ENCODE measurements at regions not wholly inside any gene's neighbourhood (a gene's known extent, or its start where the extent isn't known, plus 50 kb on each side); places are given as distances from the start of the nearest gene placed in this dataset.

DNA sequence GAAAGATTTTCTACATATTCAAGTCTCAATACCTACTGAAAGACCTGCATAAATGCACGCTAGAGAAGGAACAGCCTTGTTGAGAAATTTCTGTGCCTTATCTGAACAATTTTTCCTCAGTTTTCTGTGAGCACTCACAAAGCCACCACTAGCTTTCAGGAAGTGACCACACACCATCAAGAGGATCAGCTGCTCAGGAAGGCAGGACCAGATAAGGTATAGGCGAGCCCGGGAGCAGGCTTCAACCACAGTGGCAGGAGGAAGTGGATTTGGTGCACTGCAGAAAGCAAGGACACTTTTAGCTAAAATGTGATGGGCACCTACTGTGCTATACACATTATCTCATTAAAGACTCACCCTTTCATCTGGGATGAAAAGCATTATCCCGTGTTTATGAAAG is 220.8 kb downstream of the RAB38 start:
- Histone ChIP-seq H3K27me3 (no peaks in the 10 kb centered on the region), H3K4me1 (no peaks in the 10 kb centered on the region), H3K36me3 (no peaks in the 10 kb centered on the region), H3K4me3 (no peak overlapping the region), H3K27ac (no peak overlapping the region), H3K9me3 (no peaks in the 10 kb centered on the region)
- TF ChIP-seq, protein P1, sequence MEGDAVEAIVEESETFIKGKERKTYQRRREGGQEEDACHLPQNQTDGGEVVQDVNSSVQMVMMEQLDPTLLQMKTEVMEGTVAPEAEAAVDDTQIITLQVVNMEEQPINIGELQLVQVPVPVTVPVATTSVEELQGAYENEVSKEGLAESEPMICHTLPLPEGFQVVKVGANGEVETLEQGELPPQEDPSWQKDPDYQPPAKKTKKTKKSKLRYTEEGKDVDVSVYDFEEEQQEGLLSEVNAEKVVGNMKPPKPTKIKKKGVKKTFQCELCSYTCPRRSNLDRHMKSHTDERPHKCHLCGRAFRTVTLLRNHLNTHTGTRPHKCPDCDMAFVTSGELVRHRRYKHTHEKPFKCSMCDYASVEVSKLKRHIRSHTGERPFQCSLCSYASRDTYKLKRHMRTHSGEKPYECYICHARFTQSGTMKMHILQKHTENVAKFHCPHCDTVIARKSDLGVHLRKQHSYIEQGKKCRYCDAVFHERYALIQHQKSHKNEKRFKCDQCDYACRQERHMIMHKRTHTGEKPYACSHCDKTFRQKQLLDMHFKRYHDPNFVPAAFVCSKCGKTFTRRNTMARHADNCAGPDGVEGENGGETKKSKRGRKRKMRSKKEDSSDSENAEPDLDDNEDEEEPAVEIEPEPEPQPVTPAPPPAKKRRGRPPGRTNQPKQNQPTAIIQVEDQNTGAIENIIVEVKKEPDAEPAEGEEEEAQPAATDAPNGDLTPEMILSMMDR (IDR thresholded peaks at IDR 0.05) = no peak
- TF ChIP-seq POLR2A (IDR thresholded peaks at IDR 0.05) = no peak
- DNase-seq = no peak

DNA sequence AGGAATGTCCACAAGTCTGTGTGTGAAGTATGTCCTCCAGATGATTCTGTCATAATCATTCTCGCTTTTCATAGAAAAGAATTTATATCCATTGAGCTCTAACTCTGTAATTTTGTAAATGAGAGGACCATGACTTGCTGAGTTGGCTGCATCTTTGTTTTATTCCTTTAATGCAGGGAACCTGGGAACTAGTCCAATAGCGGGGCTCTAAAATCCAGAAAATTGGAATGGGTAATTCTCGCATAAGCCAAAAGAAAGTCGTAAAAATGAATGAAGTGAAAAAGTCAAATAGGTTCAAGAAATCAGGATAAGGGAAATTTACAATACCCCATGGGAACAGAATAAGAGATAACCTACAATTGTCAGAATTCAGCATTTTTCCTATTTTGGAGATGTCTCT is 232.5 kb downstream of the RAB38 start:
- H3K9me3 ChIP-seq = no peaks in the 10 kb centered on the region
- no peak overlapping the region for H3K4me3 ChIP-seq
- no peak for TF ChIP-seq POLR2A (IDR thresholded peaks at IDR 0.05)
- TF ChIP-seq, protein P1 (IDR thresholded peaks at IDR 0.05) = no peak
- DNase-seq = no peak
- no peaks in the 10 kb centered on the region for H3K27me3 ChIP-seq
- no peaks in the 10 kb centered on the region for H3K36me3 ChIP-seq
- no peaks in the 10 kb centered on the region for H3K4me1 ChIP-seq
- no peak overlapping the region for H3K27ac ChIP-seq

DNA sequence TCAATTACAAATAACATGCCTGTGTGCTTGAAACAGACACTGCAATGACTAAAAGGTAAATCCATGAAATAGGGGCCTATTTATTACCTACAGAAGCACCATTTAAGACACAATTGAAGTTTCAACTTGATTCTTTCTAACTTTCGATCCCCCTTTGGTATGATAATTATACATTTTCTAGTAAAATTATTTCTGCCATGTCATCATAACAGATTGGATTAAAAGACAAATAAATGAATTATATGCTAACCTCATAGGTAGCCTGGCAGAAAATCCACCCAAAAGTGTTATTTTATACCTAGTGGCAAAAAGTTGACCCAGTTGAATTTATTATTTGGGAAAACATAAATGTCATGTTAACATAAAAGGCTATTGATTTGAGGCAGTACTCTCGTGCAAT is 241.1 kb downstream of the RAB38 start:
- DNase-seq = no peak
- TF ChIP-seq POLR2A (IDR thresholded peaks at IDR 0.05) = no peak
- TF ChIP-seq, protein P1 (IDR thresholded peaks at IDR 0.05) = no peak
- Histone ChIP-seq H3K9me3 (no peaks in the 10 kb centered on the region), H3K4me3 (no peak overlapping the region), H3K27me3 (no peaks in the 10 kb centered on the region), H3K36me3 (no peaks in the 10 kb centered on the region), H3K27ac (no peak overlapping the region), H3K4me1 (no peaks in the 10 kb centered on the region)

DNA sequence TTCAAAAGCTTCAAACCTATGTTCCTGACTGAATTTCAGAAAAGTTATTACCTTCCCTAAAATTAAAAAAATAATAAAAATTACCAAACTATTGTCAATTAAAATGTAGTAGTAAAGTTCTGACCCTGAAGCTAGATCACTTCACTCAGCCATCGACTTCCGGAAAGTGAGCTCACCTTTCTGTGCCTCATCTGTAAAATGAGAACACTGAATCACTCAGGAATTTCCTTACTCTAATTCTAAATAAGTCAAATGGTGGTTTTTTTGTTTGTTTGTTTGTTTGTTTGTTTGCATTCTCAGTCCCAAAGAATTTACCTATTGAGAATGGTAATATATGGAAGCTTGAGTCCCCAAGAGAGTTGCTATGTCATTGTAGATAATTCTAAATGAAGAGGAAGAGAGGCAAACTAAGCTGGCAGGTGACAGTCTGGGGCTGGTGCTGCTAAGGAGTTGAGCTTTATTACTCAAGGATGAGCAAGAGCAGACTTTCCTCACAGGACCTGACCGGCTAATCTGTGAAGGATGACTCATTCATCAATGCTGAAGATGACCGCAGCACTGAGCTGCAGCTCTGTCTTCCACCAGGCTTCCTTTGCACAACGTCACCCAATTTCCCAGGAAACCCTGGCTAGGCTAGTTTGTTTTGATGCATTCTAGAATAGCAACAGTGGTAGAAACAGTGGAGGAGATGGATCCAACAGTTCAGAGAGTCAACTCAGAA is 248.8 kb downstream of the RAB38 start:
- H3K4me1 ChIP-seq = no peaks in the 10 kb centered on the region
- H3K27ac ChIP-seq = no peak overlapping the region
- DNase-seq = no peak
- no peaks in the 10 kb centered on the region for H3K9me3 ChIP-seq
- H3K36me3 ChIP-seq = no peaks in the 10 kb centered on the region
- TF ChIP-seq POLR2A (IDR thresholded peaks at IDR 0.05) = no peak
- TF ChIP-seq, protein P1 (IDR thresholded peaks at IDR 0.05) = no peak
- no peaks in the 10 kb centered on the region for H3K27me3 ChIP-seq
- H3K4me3 ChIP-seq = no peak overlapping the region

DNA sequence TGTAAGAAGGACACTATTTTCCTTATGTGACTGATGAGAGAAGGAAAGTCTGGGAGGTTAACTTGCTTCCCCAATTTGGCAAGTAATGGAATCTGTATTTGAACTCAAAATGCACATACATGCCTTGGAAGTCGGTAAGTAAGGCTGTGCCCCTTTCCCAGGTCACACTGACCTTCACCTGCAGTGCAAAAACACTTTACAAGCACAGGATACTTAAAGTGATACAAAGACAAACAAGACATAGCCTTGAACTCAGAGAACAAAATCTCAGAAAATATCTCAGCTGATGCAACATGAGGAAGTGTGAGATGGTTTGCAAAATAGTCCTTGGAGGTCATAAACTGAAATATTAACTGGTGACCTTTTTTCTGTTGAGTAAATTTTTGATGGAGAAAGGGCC is 251.1 kb downstream of the RAB38 start:
- H3K4me3 ChIP-seq = no peak overlapping the region
- no peaks in the 10 kb centered on the region for H3K9me3 ChIP-seq
- DNase-seq = no peak
- no peak for TF ChIP-seq POLR2A (IDR thresholded peaks at IDR 0.05)
- TF ChIP-seq, protein P1 (IDR thresholded peaks at IDR 0.05) = no peak
- H3K27ac ChIP-seq = no peak overlapping the region
- no peaks in the 10 kb centered on the region for H3K36me3 ChIP-seq
- H3K27me3 ChIP-seq = no peaks in the 10 kb centered on the region
- H3K4me1 ChIP-seq = no peaks in the 10 kb centered on the region

DNA sequence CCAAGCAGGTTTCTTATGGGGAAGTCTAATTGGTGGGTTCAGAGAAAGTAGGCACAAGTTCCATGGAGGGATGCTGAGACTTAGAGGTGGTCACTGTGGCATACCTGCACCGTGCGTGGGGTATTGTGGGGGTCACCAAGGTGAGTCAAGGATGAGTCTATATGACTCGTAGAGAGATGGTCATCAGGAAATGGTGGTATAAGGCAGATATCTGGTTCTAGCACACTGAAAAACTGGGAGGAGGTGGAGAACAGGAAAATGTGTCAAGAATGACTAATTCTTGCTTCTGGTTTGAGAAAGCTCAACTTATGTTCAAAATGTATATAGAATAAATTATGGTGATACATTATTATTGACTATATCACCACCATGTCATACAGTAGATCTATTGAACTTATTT is 258.1 kb downstream of the RAB38 start:
- Histone ChIP-seq H3K36me3 (no peaks in the 10 kb centered on the region), H3K27ac (no peak overlapping the region), H3K4me1 (no peaks in the 10 kb centered on the region), H3K27me3 (no peaks in the 10 kb centered on the region), H3K4me3 (no peak overlapping the region), H3K9me3 (no peaks in the 10 kb centered on the region)
- TF ChIP-seq, protein P1 (IDR thresholded peaks at IDR 0.05) = no peak
- no peak for TF ChIP-seq POLR2A (IDR thresholded peaks at IDR 0.05)
- DNase-seq = no peak

Data from Peyer's patch (tissue), 4 donors.